ENCODE measurements at regions not wholly inside any gene's neighbourhood (a gene's known extent, or its start where the extent isn't known, plus 50 kb on each side); places are given as distances from the start of the nearest gene placed in this dataset.

DNA sequence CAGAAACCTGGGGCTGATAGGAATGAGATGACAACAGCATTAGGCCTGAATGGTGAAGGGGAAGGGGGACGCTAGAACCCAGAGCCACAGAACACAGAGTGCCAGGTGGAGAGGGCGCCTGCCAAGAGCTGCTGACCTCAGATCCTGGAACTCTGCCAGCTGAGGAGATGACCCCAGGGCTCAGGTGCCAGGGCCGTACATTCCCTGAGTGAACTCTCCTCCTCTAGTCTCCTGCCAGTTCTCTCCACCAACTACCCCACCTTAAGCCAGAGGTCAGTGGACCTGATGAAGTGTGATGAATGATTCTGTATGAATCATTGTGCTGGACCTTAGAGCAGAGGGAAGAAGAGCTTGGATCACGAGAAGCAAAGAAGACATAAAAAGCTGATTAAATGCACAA is 1582.2 kb upstream of the ACVR2A start:
- TF ChIP-seq, protein P1, sequence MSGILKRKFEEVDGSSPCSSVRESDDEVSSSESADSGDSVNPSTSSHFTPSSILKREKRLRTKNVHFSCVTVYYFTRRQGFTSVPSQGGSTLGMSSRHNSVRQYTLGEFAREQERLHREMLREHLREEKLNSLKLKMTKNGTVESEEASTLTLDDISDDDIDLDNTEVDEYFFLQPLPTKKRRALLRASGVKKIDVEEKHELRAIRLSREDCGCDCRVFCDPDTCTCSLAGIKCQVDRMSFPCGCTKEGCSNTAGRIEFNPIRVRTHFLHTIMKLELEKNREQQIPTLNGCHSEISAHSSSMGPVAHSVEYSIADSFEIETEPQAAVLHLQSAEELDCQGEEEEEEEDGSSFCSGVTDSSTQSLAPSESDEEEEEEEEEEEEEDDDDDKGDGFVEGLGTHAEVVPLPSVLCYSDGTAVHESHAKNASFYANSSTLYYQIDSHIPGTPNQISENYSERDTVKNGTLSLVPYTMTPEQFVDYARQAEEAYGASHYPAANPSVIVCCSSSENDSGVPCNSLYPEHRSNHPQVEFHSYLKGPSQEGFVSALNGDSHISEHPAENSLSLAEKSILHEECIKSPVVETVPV (CRISPR knock-in tag; IDR thresholded peaks at IDR 0.05): no peak
- TF ChIP-seq ARNTL (CRISPR knock-in tag; IDR thresholded peaks at IDR 0.05; ENCODE audit: borderline replicate concordance, low read depth): no peak
- no peak for TF ChIP-seq SNAI2 (CRISPR knock-in tag; IDR thresholded peaks at IDR 0.05)
- TF ChIP-seq OSR1 (CRISPR knock-in tag; IDR thresholded peaks at IDR 0.05): no peak
- TF ChIP-seq TOX (CRISPR knock-in tag; IDR thresholded peaks at IDR 0.05; ENCODE audit: borderline replicate concordance): no peak
- no peak for TF ChIP-seq ZFP30 (CRISPR knock-in tag; IDR thresholded peaks at IDR 0.05)
- TF ChIP-seq ZFP3 (CRISPR knock-in tag; IDR thresholded peaks at IDR 0.05): no peak
- no peak for TF ChIP-seq ZNF70 (CRISPR knock-in tag; IDR thresholded peaks at IDR 0.05)
- TF ChIP-seq BACH2 (CRISPR knock-in tag; IDR thresholded peaks at IDR 0.05; ENCODE audit: borderline replicate concordance): no peak
- TF ChIP-seq, protein P2, sequence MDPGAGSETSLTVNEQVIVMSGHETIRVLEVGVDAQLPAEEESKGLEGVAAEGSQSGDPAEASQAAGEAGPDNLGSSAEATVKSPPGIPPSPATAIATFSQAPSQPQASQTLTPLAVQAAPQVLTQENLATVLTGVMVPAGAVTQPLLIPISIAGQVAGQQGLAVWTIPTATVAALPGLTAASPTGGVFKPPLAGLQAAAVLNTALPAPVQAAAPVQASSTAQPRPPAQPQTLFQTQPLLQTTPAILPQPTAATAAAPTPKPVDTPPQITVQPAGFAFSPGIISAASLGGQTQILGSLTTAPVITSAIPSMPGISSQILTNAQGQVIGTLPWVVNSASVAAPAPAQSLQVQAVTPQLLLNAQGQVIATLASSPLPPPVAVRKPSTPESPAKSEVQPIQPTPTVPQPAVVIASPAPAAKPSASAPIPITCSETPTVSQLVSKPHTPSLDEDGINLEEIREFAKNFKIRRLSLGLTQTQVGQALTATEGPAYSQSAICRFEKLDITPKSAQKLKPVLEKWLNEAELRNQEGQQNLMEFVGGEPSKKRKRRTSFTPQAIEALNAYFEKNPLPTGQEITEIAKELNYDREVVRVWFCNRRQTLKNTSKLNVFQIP (CRISPR knock-in tag; IDR thresholded peaks at IDR 0.05; ENCODE audit: borderline replicate concordance, low read depth): no peak
- TF ChIP-seq, protein P3, sequence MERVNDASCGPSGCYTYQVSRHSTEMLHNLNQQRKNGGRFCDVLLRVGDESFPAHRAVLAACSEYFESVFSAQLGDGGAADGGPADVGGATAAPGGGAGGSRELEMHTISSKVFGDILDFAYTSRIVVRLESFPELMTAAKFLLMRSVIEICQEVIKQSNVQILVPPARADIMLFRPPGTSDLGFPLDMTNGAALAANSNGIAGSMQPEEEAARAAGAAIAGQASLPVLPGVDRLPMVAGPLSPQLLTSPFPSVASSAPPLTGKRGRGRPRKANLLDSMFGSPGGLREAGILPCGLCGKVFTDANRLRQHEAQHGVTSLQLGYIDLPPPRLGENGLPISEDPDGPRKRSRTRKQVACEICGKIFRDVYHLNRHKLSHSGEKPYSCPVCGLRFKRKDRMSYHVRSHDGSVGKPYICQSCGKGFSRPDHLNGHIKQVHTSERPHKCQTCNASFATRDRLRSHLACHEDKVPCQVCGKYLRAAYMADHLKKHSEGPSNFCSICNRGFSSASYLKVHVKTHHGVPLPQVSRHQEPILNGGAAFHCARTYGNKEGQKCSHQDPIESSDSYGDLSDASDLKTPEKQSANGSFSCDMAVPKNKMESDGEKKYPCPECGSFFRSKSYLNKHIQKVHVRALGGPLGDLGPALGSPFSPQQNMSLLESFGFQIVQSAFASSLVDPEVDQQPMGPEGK (CRISPR knock-in tag; IDR thresholded peaks at IDR 0.05; ENCODE audit: borderline replicate concordance): no peak
- TF ChIP-seq PPARA (CRISPR knock-in tag; IDR thresholded peaks at IDR 0.05; ENCODE audit: borderline replicate concordance): no peak
- no peak for TF ChIP-seq ISL1 (CRISPR knock-in tag; IDR thresholded peaks at IDR 0.05)
- no peak for TF ChIP-seq TCF4 (CRISPR knock-in tag; IDR thresholded peaks at IDR 0.05; ENCODE audit: borderline replicate concordance)
- no peak for ATAC-seq

DNA sequence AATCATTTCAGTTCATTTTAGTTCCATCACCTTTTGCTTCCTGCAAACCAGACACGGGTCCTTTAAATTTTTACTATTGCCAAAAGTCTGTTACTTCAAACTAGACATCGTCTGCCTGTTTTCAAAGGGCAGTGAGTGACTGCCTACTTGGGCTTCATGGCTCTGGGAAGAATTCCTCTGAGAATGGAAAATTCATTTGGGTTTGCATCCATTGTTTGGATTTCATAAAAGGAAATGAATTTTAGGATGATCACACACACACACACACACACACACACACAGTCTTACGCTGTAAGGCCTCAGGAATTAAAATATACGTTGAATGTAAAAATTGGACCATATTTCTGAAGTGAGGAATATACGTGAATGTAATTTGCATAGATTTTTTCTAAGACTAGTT is 1584.3 kb upstream of the ACVR2A start:
- TF ChIP-seq ESRRG (CRISPR knock-in tag; IDR thresholded peaks at IDR 0.05) (no peak), RARB (CRISPR knock-in tag; IDR thresholded peaks at IDR 0.05) (no peak)
- no peak for ATAC-seq

DNA sequence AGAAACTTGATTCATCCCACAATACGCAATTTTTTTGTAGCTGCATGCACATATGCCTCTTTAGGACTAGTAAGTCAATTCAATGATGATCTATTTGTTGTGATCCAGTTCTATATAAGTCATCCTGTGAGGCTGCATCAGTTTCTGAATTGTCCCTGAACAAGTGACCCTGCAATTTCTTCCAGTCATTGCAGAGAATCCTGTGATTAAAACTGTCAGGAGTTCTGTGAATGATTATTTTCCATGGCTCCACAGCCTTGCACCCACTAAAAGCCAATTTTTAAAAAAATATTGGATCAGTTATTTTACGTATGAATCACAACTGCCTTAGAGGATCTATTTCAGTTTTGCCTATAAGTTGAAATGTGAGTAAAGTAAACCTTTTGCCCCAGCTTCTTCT is 1585.0 kb upstream of the ACVR2A start:
- TF ChIP-seq, protein P2 (CRISPR knock-in tag; IDR thresholded peaks at IDR 0.05; ENCODE audit: borderline replicate concordance, low read depth): no peak
- TF ChIP-seq RARB (CRISPR knock-in tag; IDR thresholded peaks at IDR 0.05) (no peak), ISL1 (CRISPR knock-in tag; IDR thresholded peaks at IDR 0.05) (no peak), ARNTL (CRISPR knock-in tag; IDR thresholded peaks at IDR 0.05; ENCODE audit: borderline replicate concordance, low read depth) (no peak), ZC3H10 (CRISPR knock-in tag; IDR thresholded peaks at IDR 0.05) (no peak), PPARA (CRISPR knock-in tag; IDR thresholded peaks at IDR 0.05; ENCODE audit: borderline replicate concordance) (no peak), GLIS3 (CRISPR knock-in tag; IDR thresholded peaks at IDR 0.05) (no peak), OSR1 (CRISPR knock-in tag; IDR thresholded peaks at IDR 0.05) (no peak), ZNF70 (CRISPR knock-in tag; IDR thresholded peaks at IDR 0.05) (no peak), CSDC2 (CRISPR knock-in tag; IDR thresholded peaks at IDR 0.05) (no peak), ZNF565 (CRISPR knock-in tag; conservative IDR thresholded peaks at IDR 0.05; ENCODE audit: low read depth) (no peak), ESRRG (CRISPR knock-in tag; IDR thresholded peaks at IDR 0.05) (no peak)
- TF ChIP-seq, protein P1 (CRISPR knock-in tag; IDR thresholded peaks at IDR 0.05): no peak
- TF ChIP-seq, protein P4, sequence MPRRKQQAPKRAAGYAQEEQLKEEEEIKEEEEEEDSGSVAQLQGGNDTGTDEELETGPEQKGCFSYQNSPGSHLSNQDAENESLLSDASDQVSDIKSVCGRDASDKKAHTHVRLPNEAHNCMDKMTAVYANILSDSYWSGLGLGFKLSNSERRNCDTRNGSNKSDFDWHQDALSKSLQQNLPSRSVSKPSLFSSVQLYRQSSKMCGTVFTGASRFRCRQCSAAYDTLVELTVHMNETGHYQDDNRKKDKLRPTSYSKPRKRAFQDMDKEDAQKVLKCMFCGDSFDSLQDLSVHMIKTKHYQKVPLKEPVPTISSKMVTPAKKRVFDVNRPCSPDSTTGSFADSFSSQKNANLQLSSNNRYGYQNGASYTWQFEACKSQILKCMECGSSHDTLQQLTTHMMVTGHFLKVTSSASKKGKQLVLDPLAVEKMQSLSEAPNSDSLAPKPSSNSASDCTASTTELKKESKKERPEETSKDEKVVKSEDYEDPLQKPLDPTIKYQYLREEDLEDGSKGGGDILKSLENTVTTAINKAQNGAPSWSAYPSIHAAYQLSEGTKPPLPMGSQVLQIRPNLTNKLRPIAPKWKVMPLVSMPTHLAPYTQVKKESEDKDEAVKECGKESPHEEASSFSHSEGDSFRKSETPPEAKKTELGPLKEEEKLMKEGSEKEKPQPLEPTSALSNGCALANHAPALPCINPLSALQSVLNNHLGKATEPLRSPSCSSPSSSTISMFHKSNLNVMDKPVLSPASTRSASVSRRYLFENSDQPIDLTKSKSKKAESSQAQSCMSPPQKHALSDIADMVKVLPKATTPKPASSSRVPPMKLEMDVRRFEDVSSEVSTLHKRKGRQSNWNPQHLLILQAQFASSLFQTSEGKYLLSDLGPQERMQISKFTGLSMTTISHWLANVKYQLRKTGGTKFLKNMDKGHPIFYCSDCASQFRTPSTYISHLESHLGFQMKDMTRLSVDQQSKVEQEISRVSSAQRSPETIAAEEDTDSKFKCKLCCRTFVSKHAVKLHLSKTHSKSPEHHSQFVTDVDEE (CRISPR knock-in tag; IDR thresholded peaks at IDR 0.05): no peak
- TF ChIP-seq, protein P3 (CRISPR knock-in tag; IDR thresholded peaks at IDR 0.05; ENCODE audit: borderline replicate concordance): no peak
- TF ChIP-seq, protein P5, sequence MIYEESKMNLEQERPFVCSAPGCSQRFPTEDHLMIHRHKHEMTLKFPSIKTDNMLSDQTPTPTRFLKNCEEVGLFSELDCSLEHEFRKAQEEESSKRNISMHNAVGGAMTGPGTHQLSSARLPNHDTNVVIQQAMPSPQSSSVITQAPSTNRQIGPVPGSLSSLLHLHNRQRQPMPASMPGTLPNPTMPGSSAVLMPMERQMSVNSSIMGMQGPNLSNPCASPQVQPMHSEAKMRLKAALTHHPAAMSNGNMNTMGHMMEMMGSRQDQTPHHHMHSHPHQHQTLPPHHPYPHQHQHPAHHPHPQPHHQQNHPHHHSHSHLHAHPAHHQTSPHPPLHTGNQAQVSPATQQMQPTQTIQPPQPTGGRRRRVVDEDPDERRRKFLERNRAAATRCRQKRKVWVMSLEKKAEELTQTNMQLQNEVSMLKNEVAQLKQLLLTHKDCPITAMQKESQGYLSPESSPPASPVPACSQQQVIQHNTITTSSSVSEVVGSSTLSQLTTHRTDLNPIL (CRISPR knock-in tag; IDR thresholded peaks at IDR 0.05; ENCODE audit: low read depth): no peak
- no peak for ATAC-seq
